Transverse colon (tissue), 4 donors: ENCODE measurements at regions not wholly inside any gene's neighbourhood (a gene's known extent, or its start where the extent isn't known, plus 50 kb on each side); places are given as distances from the start of the nearest gene placed in this dataset.

Source experiments
- DNase-seq: peaks from one replicate; pipeline ENCODE4 v3.0.0-alpha.2; 2019
- H3K27ac ChIP-seq, 4 donors: fragments of 200-600 bp; sonication (generic); 2 replicates each; pipeline ENCODE4 v1.5.1; 2016 to 2018; ENCODE audit warnings: inconsistent platforms in 4 of 4
- H3K27me3 ChIP-seq: fragments of 200-600 bp; sonication (generic); 2 replicates; pipeline ENCODE4 v1.5.1; 2017; ENCODE audit warnings: inconsistent platforms
- H3K36me3 ChIP-seq, 4 donors: fragments of 200-600 bp; sonication (generic); 2 replicates each; pipeline ENCODE4 v1.5.1; 2017 to 2019; ENCODE audit warnings: inconsistent platforms in 4 of 4
- H3K4me1 ChIP-seq, 4 donors: fragments of 200-600 bp; sonication (generic); 2 replicates each; pipeline ENCODE4 v1.5.1; 2017 to 2020; ENCODE audit warnings: inconsistent platforms in 4 of 4
- H3K4me3 ChIP-seq, 4 donors: fragments of 200-600 bp; sonication (generic); 1 replicate in 1 of 4; 2 replicates in 3 of 4; pipeline versions ENCODE4 v1.5.1 to v1.6.1; 2017 to 2019; ENCODE audit warnings: inconsistent platforms in 4 of 4
- H3K9me3 ChIP-seq, 2 donors: fragments of 200-600 bp; sonication (generic); 2 replicates each; pipeline ENCODE4 v1.5.1; 2017 to 2019; ENCODE audit warnings: inconsistent platforms in 2 of 2
- EP300 ChIP-seq: sonication (generic); formaldehyde crosslinking; IDR thresholded peaks from one replicate; pipeline ENCODE4 v1.6.1; 2017; ENCODE audit warnings: antibody characterized with exemption, low read depth
- POLR2A ChIP-seq: fragments of 450-650 bp; IDR thresholded peaks from one replicate; pipeline ENCODE4 v1.6.1; 2016; ENCODE audit warnings: antibody characterized with exemption, mild to moderate bottlenecking, moderate library complexity
- POLR2AphosphoS5 ChIP-seq, 3 donors: sonication (generic); formaldehyde crosslinking; IDR thresholded peaks; one replicate each; pipeline ENCODE4 v1.6.1; 2016; ENCODE audit warnings: antibody characterized with exemption in 3 of 3
- WGBS, 2 donors: methylation state at CpG; one replicate each; pipeline ENCODE4 v1.1.5; 2018; ENCODE audit warnings: low coverage in 1 of 2; 5-methylcytosine and 5-hydroxymethylcytosine counted together
- in situ Hi-C, 4 donors: fragments of 200-750 bp; cut with MboI; loops; one replicate each; pipeline versions ENCODE4 v1.15.0 to v1.15.1; 2017; ENCODE audit warnings: low sequenced_read_pairs in 3 of 4, low pct_ligation_motif_present in 1 of 4, low pct_unique_long_range_greater_than_20kb in 1 of 4
- intact Hi-C: fragments of 100-400 bp; cut with DNase I; formaldehyde crosslinking; loops from one replicate; pipeline ENCODE4 v1.15.1; 2023; ENCODE audit warnings: low total_unique reads
- small RNA-seq, 4 donors: library from RNA; depleted of rRNA; stranded (forward); fragments of <200 nt; gene quantifications; one replicate each; pipeline ENCODE3, GENCODE V24; 2016
- TF ChIP-seq, protein P1 (sequence below), 5 experiments: fragments of 200-600 bp in 3 of 5; fragments of 450-650 bp in 2 of 5; sonication (generic) in 3 of 5; IDR thresholded peaks; 1 replicate in 2 of 5; 2 replicates in 3 of 5; pipeline ENCODE4 v1.5.1; 2016 to 2017; ENCODE audit warnings: antibody characterized with exemption in 5 of 5, inconsistent platforms in 3 of 5, mild to moderate bottlenecking in 2 of 5, moderate library complexity in 1 of 5

- no peak for DNase-seq
- Histone ChIP-seq H3K4me1 (peaks cover 0 to 23% (median 5%) of the 10 kb centered on the region in 4 donors), H3K4me3 (no peak overlapping the region), H3K27ac (no peak overlapping the region), H3K9me3 (no peaks in the 10 kb centered on the region), H3K36me3 (no peaks in the 10 kb centered on the region), H3K27me3 (no peaks in the 10 kb centered on the region)
- in situ Hi-C loops = loop anchor here in 1 of 4 donors (10.0 kb wide), 1 partner anchor 47 kb away; no protein-coding TSS in a partner anchor
- TF ChIP-seq POLR2A = no peak
- no peak for TF ChIP-seq EP300
- intact Hi-C loops = no loop called here
- WGBS, 2 donors = 94 to 96% methylated on average over 2 of the region's 2 CpGs
Measured at GRCh38 chr10:91167406-91167805, 53.1 kb upstream of the PCGF5 start.

- no peaks in the 10 kb centered on the region for H3K9me3 ChIP-seq
- DNase-seq = no peak
- intact Hi-C loops = no loop called here
- WGBS, 2 donors = 100% methylated on average over 1 of the region's 1 CpG
- no peaks in the 10 kb centered on the region for H3K27me3 ChIP-seq
- H3K4me1 ChIP-seq = peaks cover 0 to 9% (median 2%) of the 10 kb centered on the region in 4 donors
- H3K36me3 ChIP-seq = no peaks in the 10 kb centered on the region
- TF ChIP-seq, protein P1, sequence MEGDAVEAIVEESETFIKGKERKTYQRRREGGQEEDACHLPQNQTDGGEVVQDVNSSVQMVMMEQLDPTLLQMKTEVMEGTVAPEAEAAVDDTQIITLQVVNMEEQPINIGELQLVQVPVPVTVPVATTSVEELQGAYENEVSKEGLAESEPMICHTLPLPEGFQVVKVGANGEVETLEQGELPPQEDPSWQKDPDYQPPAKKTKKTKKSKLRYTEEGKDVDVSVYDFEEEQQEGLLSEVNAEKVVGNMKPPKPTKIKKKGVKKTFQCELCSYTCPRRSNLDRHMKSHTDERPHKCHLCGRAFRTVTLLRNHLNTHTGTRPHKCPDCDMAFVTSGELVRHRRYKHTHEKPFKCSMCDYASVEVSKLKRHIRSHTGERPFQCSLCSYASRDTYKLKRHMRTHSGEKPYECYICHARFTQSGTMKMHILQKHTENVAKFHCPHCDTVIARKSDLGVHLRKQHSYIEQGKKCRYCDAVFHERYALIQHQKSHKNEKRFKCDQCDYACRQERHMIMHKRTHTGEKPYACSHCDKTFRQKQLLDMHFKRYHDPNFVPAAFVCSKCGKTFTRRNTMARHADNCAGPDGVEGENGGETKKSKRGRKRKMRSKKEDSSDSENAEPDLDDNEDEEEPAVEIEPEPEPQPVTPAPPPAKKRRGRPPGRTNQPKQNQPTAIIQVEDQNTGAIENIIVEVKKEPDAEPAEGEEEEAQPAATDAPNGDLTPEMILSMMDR (IDR thresholded peaks at IDR 0.05) = no peak
- TF ChIP-seq POLR2AphosphoS5 (IDR thresholded peaks at IDR 0.05) (no peak), POLR2A (no peak), EP300 (no peak)
- H3K27ac ChIP-seq = no peak overlapping the region
- in situ Hi-C loops = no loop called here
- no peak overlapping the region for H3K4me3 ChIP-seq
Measured at GRCh38 chr10:91170418-91170817, 50.0 kb upstream of the PCGF5 start.

Small RNA genes lying in the stretch of these regions (small RNA-seq; reads per million reads assigned to genes)
- 0 reads per million in 4 donors for gene AL365434.2
